ENCODE measurements at regions not wholly inside any gene's neighbourhood (a gene's known extent, or its start where the extent isn't known, plus 50 kb on each side); places are given as distances from the start of the nearest gene placed in this dataset.

DNA sequence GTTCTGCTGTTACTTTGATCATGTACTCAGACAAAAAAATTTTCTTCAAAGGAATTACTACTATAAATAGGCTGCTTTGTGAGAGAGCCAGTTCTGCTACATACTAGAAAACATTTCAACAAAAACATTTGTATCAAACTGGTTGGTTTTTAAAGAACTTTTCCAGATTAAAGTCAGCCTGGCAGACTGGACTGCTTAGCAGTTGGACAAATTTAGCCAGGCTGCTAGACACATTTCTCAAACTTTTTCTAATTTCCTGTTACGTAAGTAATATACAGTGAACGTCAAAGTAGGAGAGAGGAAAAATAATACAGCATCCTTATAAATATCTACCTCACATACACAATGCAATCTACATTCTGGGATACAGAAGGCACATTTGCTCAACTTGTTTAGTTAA lies 109.5 kb downstream of the SP3 start (continued):
- TF ChIP-seq CHD7 (IDR thresholded peaks at IDR 0.05; ENCODE audit: insufficient replicate concordance, low read length) (no peak), TEAD4 (IDR thresholded peaks at IDR 0.05; ENCODE audit: low read depth, low read length) (no peak), BCL11A (IDR thresholded peaks at IDR 0.05; ENCODE audit: low read depth in 2 of 2, low read length in 2 of 2) (no peak), JUND (IDR thresholded peaks at IDR 0.05; ENCODE audit: low read length) (no peak), CTCF (IDR thresholded peaks at IDR 0.05; ENCODE audit: control extremely low read depth in 1 of 3, insufficient read depth in 1 of 3, low read depth in 1 of 3, low read length in 3 of 3) (no peak), ATF3 (IDR thresholded peaks at IDR 0.05; ENCODE audit: insufficient read depth, low read depth, low read length) (no peak), KDM4A (IDR thresholded peaks at IDR 0.05; ENCODE audit: low read depth, low read length, severe bottlenecking) (no peak), BACH1 (IDR thresholded peaks at IDR 0.05; ENCODE audit: low read length) (no peak), CHD1 (IDR thresholded peaks at IDR 0.05; ENCODE audit: low read depth, low read length) (no peak), POU5F1 (IDR thresholded peaks at IDR 0.05; ENCODE audit: low read depth, low read length) (no peak)
